HG02571 (cell line): ENCODE measurements at regions not wholly inside any gene's neighbourhood (a gene's known extent, or its start where the extent isn't known, plus 50 kb on each side); places are given as distances from the start of the nearest gene placed in this dataset.
"Not testable (repeated sequence)": the region's sequence is repeated elsewhere in the genome, so short reads cannot be mapped to it uniquely, and the experiment has no call there.

Experiments
- ATAC-seq: cut with Tn5 transposase; IDR thresholded peaks from one replicate; pipeline ENCODE4 v1.9.1; 2021; ENCODE audit warnings: mild to moderate bottlenecking, moderate library complexity; ENCODE audit not compliant: unreplicated experiment

GRCh38 chr6:105562027-105562426 lies 159.1 kb upstream of the PREP start:
- no peak for ATAC-seq

- ATAC-seq = no peak
These were observed 158.6 kb upstream of the PREP start for GRCh38 chr6:105561486-105561885.

DNA sequence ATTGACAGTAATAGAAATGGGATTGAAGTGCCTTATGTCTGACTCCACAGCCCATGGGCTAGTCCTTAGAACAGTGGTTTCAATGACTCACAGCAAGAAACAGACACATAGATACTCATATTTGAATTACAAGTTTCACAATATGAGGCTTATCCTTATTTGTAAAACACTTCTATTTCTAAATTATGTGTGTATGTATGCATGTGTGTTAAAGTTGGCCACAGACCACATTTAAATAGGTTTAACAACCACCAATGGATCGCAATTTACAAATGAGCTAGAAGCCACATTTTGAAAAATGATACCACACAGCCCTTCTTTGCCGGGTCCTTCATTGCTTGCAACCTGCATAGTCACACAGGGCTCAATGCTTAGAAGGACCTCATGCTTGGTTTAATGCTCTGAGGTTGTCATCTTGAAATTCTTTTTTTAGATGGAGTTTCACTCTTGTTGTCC lies 157.8 kb upstream of the PREP start:
- ATAC-seq = peak; percentile 92

DNA sequence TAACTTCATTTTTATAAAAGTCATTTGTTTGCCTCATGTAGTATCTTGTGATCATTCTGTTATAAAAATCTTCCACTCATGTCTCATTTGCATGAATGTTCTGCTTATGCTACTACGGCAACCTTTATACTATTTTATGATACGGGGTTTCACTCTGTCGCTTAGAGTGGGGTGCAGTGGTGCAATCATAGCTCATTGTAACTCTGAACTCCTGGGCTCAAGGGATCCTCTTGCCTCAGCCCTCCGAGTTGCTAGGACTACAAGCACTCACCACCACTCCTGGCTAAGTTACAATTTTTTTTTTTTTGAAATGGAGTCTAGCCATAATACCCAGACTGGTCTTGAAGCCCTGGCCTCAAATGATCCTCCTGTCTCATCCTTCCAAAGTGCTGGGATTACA lies 154.4 kb upstream of the PREP start:
- no peak for ATAC-seq

DNA sequence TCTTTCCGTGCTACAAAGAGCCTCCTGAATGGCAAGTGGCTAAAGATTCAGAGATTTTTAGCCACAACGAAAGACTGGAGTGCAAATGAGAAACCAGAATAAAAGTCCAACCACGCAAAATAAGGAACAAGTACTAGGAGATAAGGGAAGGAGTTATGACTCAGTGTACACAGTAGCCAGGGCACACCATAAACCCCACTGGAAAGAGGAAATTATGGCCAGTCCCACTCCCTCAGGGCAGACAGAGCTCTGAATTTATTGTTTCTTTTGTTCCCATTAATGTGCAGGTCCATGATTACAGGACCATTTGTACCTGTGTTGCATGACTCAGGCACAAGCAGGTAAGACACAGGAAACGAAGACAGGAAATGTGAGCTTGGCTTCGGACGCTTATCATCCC lies 150.3 kb upstream of the PREP start:
- no peak for ATAC-seq

DNA sequence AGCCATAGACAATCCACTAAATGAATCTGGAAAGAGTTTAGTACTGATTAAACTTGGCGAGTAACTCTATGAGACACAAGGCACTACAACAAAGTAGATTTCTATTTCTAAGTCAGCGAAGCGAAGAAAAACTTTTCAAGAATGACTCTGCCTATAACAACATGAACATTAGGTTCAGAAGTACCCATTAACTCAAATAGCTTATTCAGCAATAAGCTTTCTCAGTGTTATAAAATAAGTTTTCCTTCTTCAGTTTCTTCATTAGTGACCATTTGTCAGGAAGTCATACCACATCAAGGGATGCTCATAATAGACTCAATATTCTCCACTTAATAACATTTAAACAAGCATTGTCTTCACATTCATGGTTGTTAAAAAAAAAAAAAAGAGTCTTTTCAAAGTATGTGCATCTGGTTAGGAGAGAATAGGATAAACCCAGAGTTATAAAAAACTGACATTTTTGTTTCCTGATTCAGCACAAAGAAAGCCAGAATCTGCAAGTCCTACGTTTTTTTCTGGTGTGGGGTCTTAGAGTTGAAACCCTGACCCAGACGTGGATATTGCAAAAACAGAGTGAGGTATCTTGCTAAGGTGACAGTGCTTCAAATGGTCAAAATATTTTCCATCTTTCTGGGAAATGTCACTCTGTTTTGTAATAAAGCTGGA lies 148.2 kb upstream of the PREP start:
- ATAC-seq = no peak

- ATAC-seq = no peak
These were observed 143.9 kb upstream of the PREP start for GRCh38 chr6:105546754-105547153.

GRCh38 chr6:105545947-105546731 lies 143.3 kb upstream of the PREP start:
- ATAC-seq = no peak

GRCh38 chr6:105545228-105545920 lies 142.5 kb upstream of the PREP start:
- ATAC-seq = no peak

GRCh38 chr6:105539911-105540310 lies 137.0 kb upstream of the PREP start:
- ATAC-seq = no peak

DNA sequence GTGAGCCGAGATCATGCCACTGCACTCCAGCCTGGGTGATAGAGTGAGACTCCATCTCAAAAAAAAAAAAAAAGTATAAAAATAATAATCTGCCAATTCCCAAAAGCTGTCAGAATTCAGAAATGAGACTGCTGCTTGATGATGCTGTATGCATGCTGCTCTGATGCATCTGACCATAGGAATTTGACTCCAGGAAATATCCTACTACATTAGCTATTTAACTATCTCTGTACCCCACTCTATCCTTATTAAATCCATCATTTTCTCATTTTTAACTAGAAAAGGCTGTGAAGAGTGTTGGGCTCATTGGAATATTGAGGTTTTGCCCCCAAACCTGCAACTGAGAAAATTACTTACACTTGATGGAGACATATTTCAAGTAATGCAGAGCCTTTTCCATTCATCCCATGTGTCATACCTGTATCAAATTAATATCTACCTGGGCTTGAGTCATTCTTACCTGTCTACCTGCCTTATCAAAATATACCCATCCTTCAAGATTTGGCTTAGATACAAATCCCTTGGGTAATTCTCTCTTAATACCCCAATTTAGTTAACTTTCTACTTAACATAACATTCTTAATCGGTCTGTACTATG lies 135.2 kb upstream of the PREP start:
- ATAC-seq = no peak

- ATAC-seq = no peak
These were observed 134.1 kb upstream of the PREP start for GRCh38 chr6:105536961-105537360.

- no peak for ATAC-seq
These were observed 130.4 kb upstream of the PREP start for GRCh38 chr6:105533301-105533700.

DNA sequence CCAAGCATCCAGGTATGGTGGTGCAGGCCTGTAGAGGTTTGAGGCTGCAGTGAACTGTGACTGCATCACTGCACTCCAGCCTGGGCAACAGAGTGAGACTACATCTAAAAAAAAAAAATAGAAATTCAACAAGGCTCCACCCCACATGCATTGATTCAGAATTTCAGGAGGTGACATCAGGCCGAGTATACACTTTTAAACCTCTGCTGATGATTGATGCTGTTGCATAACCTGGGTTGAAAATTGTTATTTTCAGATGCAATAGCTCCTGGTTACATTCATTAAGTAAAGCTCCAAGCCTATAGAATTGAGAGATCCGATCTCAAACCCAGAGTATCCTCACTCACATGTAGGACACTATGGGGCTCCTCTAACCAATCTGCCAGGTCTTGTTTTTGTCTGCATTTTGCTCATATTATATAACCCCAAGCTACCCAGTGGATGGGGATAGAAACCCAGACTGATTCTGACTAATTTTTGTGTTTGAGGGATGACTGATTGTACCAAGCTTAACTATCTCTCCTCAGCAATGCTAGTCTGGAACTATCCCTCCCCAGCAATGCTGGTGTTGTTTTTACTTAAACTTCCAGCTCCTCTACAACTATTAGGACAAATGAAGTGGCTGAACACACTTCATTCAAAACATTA lies 123.5 kb upstream of the PREP start:
- ATAC-seq = no peak

- ATAC-seq = no peak
These were observed 119.9 kb upstream of the PREP start for GRCh38 chr6:105522626-105523322.

GRCh38 chr6:105519954-105520353 lies 117.1 kb upstream of the PREP start:
- ATAC-seq = no peak

- not testable (repeated sequence) for ATAC-seq
These were observed 116.1 kb upstream of the PREP start for GRCh38 chr6:105518993-105519392.

DNA sequence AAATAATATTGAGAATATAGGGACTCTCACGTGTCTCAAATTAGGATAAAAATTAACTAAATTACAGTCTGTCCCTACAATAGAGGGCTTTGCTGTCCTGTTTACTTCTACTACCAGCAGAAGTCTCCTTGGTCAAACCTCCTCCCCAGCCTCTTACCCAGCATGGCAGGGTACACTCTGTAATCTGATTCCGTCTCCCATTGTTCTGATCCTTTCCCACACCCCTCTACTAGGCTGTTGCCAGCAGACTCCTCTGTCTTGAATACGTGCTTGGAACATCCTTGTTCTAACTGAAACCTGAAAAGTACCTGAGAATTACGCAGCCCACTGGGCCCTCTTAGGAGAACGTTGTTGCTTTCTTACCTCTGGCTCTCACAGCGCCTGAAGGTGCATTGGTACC lies 112.2 kb upstream of the PREP start:
- ATAC-seq = no peak

DNA sequence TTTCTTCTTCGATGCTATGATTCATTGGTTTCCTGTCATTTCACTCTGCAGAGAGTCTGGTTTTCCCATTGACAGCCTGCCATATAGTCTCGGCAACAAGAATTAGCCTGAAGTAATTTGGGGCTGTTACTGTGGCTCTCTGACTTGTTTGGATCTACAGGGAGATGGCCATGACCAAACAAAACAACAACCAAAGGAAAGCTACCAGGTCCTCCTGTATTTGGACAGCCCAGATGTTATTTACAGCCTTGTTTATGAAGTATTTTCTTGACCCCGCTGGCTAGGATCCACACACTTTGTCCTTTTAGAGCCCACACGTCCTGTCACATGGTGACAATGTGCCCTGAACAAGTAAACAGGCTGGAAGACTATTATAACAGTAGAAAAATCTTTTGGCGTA lies 111.4 kb upstream of the PREP start:
- ATAC-seq = no peak

- no peak for ATAC-seq
These were observed 108.8 kb upstream of the PREP start for GRCh38 chr6:105511639-105512038.
